ENCODE measurements at regions not wholly inside any gene's neighbourhood (a gene's known extent, or its start where the extent isn't known, plus 50 kb on each side); places are given as distances from the start of the nearest gene placed in this dataset.

DNA sequence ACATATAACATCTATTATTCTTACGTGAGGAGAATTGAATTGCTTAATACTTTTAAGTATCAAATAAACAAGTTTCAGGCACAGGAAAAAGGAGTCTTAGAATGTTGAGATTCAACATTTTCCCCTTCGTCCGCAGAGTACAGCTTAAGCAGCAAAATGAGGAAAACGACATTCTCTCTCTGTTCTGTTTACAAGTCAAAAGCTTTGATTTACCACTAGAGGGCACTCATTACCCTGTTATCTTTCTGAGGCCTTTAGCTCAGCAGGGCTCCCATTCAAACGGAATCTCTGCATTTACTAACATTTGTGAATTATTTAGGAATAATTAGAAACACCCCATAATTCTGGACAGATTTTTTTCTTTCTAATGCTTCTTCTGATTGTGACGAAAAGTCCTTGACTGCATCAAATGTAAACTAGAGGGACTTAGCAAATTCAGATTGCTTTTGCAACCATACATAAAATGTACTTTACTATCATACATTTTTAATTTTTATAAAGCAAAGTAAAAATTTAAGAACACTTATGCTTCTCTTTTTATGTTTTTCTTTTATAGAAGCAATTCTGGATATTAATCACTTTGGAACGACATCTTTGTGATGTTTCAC lies 75.0 kb downstream of the JRKL start:
- no peak overlapping the region for H3K27ac ChIP-seq
- in situ Hi-C loops (cut with HindIII; ENCODE audit: low pct_ligation_motif_present, low sequenced_read_pairs): no loop called here
- H3K27me3 ChIP-seq (replicated peaks): no peaks in the 10 kb centered on the region
- no peak overlapping the region for H3K4me3 ChIP-seq (ENCODE audit: low read depth, low read length)
- H3K36me3 ChIP-seq (replicated peaks): no peaks in the 10 kb centered on the region
- peak; percentile 34 for DNase-seq
- TF ChIP-seq, protein P1, sequence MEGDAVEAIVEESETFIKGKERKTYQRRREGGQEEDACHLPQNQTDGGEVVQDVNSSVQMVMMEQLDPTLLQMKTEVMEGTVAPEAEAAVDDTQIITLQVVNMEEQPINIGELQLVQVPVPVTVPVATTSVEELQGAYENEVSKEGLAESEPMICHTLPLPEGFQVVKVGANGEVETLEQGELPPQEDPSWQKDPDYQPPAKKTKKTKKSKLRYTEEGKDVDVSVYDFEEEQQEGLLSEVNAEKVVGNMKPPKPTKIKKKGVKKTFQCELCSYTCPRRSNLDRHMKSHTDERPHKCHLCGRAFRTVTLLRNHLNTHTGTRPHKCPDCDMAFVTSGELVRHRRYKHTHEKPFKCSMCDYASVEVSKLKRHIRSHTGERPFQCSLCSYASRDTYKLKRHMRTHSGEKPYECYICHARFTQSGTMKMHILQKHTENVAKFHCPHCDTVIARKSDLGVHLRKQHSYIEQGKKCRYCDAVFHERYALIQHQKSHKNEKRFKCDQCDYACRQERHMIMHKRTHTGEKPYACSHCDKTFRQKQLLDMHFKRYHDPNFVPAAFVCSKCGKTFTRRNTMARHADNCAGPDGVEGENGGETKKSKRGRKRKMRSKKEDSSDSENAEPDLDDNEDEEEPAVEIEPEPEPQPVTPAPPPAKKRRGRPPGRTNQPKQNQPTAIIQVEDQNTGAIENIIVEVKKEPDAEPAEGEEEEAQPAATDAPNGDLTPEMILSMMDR (IDR thresholded peaks at IDR 0.05; ENCODE audit: low read depth, low read length, missing control alignments): peak; percentile 69

DNA sequence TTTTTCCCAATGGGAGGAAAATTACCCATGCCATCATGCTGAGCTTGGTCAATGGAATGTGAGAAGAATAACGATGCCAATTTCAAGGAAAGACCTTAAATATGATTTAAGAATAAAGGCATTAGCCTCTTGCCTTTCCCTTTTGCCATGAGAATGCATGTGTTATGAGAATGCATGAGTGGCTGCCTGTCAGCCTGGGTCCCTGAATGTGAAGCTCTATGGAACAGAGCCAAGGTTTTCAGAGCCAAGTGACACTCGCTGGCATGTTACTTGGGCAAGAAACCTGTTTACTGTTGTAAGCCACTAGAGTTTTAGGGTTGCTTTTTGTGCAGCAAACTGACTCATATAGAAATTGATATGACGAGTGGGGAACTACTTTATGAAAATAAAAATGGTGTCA lies 75.7 kb downstream of the JRKL start:
- no peaks in the 10 kb centered on the region for H3K27me3 ChIP-seq (replicated peaks)
- DNase-seq: no peak
- H3K4me3 ChIP-seq (ENCODE audit: low read depth, low read length): no peak overlapping the region
- H3K36me3 ChIP-seq (replicated peaks): no peaks in the 10 kb centered on the region
- in situ Hi-C loops (cut with HindIII; ENCODE audit: low pct_ligation_motif_present, low sequenced_read_pairs): no loop called here
- TF ChIP-seq, protein P1 (IDR thresholded peaks at IDR 0.05; ENCODE audit: low read depth, low read length, missing control alignments): no peak
- H3K27ac ChIP-seq: no peak overlapping the region

DNA sequence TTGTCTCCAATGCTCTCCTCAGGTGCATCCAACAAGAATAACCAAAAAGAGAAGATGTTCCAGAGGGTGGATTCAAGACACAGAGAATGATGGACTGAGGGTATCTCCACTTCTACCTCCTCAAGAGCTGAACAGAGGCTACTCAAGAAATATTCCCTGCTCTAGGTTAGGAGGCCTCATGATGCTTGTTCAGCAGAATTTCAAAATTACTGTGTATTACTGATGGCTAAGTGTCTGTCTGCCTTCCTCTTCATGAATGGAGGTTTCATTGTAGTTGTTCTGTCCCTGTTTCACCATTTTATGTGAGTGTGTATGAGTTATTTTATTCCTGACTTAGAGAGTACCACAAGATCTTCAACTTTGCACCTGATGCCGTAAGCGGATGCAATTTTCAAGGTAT lies 76.8 kb downstream of the JRKL start:
- Histone ChIP-seq H3K27ac (no peak overlapping the region), H3K36me3 (replicated peaks) (no peaks in the 10 kb centered on the region), H3K4me3 (ENCODE audit: low read depth, low read length) (no peak overlapping the region), H3K27me3 (replicated peaks) (no peaks in the 10 kb centered on the region)
- TF ChIP-seq, protein P1 (IDR thresholded peaks at IDR 0.05; ENCODE audit: low read depth, low read length, missing control alignments): no peak
- no peak for DNase-seq
- in situ Hi-C loops (cut with HindIII; ENCODE audit: low pct_ligation_motif_present, low sequenced_read_pairs): no loop called here

DNA sequence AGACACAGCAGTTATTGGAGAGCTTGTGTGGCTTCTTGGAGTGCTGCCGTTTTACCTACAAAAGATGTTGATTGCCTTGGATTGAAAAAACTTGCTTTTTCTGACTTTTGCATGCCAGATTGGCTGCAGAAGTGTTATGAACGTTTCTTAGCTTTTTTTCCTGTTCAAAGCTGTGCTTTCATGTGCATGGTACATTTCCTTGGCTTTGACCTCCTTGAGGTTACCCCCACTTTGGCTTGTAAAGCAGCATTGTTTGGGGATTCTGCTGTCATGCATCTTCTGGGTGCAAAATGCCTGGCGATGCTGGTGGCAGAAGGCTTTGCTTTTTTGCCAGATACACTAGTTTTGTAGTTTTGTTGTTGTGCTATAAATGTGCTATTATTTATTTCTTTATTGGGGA lies 80.0 kb downstream of the JRKL start:
- in situ Hi-C loops (cut with HindIII; ENCODE audit: low pct_ligation_motif_present, low sequenced_read_pairs): no loop called here
- H3K4me3 ChIP-seq (ENCODE audit: low read depth, low read length): no peak overlapping the region
- no peak for DNase-seq

DNA sequence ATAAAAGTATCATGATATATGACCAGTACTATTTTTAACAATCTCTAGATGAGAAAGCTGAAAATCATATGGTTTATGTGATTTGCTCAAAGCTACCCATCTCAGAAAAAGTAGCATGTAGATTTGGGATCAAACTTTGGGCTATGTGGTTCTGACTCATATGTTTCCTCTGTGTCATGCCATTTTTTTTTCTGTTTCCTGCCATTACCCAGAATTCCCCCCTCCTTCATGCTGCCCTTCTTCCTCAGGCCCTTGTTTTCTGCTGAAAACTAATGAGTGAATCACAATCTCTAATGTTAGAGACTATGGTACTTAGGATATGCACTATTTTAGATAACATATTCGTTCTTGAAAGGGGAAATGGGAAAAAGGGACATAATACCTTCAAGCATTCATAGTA lies 80.7 kb downstream of the JRKL start:
- H3K36me3 ChIP-seq (replicated peaks): no peaks in the 10 kb centered on the region
- in situ Hi-C loops (cut with HindIII; ENCODE audit: low pct_ligation_motif_present, low sequenced_read_pairs): no loop called here
- no peak overlapping the region for H3K4me3 ChIP-seq (ENCODE audit: low read depth, low read length)
- H3K27ac ChIP-seq: no peak overlapping the region
- no peak for DNase-seq
- TF ChIP-seq, protein P1 (IDR thresholded peaks at IDR 0.05; ENCODE audit: low read depth, low read length, missing control alignments): no peak
- no peaks in the 10 kb centered on the region for H3K27me3 ChIP-seq (replicated peaks)

More for the DNA sequence above, 80.0 kb downstream of the JRKL start:
- TF ChIP-seq, protein P1 (IDR thresholded peaks at IDR 0.05; ENCODE audit: low read depth, low read length, missing control alignments): no peak
- no peak overlapping the region for H3K27ac ChIP-seq
- no peaks in the 10 kb centered on the region for H3K27me3 ChIP-seq (replicated peaks)
- H3K36me3 ChIP-seq (replicated peaks): no peaks in the 10 kb centered on the region

DNA sequence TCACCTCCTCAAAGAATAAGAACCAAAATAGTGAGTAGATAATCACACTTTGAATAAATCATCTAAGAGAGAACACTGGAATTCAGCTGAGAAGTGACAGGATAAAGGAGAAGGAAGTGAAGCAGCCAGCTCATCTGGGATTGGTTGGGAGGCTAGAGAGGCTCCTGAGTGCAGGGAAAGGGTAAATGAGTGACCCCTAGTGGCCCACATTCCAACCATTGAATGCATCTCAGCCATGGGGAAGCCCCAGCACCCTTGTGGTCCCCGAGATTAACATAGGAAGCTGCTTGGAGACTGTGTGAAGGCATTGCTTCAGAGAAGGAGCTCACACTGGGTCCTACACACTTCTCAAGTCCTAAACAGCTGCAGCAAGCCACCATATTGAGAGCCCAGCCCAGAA lies 82.3 kb downstream of the JRKL start:
- no peaks in the 10 kb centered on the region for H3K27me3 ChIP-seq (replicated peaks)
- TF ChIP-seq, protein P1 (IDR thresholded peaks at IDR 0.05; ENCODE audit: low read depth, low read length, missing control alignments): no peak
- no peak overlapping the region for H3K4me3 ChIP-seq (ENCODE audit: low read depth, low read length)
- in situ Hi-C loops (cut with HindIII; ENCODE audit: low pct_ligation_motif_present, low sequenced_read_pairs): no loop called here
- H3K36me3 ChIP-seq (replicated peaks): no peaks in the 10 kb centered on the region
- H3K27ac ChIP-seq: no peak overlapping the region
- no peak for DNase-seq

All from brain microvascular endothelial cell (primary cell).